NCI-H1417 (cell line): ENCODE measurements at regions not wholly inside any gene's neighbourhood (a gene's known extent, or its start where the extent isn't known, plus 50 kb on each side); places are given as distances from the start of the nearest gene placed in this dataset.
"Not testable (repeated sequence)": the region's sequence is repeated elsewhere in the genome, so short reads cannot be mapped to it uniquely, and the experiment has no call there.

Experiments used
- DNase-seq, 3 experiments: peaks; one replicate each; lab custom pipeline; 2025; lab: John Stamatoyannopoulos, UW

DNA sequence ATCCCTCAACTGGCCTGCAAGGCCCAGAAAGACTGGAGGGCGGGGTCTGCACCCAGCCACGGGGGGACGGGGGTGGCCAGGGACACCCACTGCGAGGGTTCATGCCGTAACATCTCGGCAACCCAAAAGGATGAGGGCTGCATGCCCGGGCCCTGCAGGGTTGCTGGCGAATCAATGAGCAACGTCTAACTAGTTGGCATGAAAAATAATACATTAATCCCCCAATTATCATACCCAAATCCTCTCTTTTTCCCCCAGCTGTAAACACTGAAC, 232.2 kb downstream of the TUBA3C start:
- DNase-seq = no peak

DNA sequence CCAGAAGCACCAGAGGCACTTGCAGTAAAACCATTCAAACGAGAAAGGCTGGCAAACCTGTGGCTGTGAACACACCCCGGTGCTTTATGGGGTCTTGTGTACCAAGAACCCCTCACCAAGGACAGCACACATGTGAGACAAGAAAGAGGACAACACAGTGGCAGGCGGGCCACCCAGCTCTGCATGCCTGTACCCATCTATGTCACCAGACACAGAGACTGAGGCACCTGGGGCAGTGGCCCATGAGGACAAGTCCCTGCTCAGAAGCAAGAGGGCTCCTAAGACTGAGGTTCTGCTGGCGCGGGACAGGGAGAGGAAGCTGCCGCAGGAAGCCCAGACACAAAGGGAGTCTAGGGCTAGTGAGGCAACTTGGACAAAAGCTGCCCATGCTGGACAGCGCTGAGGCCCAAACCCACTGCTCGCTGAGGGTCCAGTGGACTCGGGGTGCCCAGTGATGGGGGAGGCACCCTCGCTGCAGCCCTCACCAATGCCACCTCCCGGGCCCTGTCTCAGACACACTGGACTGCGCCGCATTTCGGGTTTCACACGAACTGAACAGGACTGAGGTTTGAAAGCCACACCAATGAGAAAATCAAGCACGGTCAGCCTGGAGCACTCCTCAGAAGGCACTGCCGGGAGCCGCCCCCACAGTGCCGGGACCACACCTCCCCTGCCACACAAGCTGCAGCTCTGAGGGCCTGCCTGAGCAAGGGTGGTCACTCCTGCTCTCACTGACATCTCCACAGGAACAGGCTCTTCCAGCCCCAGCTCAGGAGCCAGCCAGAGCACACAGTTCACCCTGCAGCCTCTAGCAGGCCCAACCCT, 232.7 kb downstream of the TUBA3C start:
- DNase-seq = no peak

DNA sequence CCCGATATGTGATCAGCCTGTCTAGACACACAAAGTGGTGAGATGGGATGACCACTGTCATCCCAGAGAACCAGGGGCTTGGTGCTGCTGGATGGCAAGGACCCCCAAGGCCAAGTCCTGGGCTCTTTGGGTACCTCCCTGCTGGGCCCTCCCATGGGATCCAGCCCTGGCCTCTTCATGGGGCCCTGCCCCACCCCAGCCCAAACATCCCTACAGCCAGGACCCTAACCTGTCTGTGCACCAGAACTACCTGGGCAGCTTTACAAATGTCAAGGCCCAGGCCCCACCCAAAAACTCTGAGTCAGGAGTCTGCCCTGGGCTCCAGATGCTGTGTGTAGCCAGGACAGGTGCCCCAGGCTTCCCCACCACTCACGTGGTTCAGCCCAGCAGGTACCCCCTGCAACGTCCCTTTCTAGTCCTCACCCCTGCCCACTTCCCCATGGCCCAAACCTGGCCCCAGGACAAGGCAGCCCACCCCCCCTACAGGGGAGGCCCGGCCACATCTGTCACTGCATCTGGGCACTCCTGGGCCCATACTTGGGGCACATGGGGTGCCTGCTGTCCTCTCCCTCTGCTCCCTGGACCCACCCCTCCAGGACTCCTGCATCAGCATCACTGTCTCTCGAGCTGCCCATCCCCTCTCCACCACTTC, 233.5 kb downstream of the TUBA3C start:
- DNase-seq = no peak

DNA sequence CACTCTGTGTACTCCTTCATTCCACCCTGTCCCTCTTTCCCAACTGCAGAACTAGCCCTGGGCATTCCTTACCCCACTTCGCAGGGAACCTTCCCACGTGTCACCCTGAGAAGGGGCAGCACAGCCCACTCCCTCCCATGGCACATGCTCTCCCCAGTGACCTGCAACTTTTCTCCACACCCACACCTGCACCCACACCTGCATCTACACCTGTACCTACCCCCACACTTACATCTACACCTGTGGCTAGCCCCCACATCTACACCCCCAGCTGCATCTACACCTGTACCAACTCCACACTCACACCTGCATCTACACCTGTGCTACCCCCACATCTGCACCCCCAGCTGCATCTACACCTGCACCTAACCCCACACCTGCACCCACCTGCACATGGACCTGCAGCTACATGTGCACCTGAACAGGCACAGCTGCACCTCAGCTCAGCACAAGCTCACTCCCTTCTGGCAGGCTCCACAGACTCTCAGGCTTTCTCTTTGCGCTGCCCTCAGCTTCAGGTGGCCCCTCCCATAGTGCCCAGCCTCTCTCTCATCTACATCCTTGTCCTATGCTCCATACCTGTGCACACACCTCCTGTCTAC, 234.1 kb downstream of the TUBA3C start:
- DNase-seq = no peak

DNA sequence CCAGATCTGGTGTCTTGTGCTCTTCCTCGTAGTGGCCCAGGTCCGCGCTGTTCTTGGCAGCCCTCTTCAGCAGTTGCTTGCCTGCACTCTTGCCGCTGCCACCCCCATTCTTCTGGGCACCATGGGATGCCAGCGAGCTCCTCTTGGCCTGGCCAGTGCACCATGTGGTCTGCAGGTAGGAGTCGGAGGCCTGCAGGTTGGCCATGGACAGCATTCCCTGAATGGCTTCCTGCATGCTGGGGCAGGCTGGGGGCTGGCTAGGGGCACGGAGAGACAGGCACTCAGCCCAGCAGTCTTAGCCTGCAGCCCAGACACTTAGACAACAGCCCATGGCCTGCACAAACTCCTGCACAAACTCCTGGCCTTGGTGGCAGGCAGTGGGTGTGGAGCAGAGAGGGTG, 234.9 kb downstream of the TUBA3C start:
- DNase-seq = no peak

DNA sequence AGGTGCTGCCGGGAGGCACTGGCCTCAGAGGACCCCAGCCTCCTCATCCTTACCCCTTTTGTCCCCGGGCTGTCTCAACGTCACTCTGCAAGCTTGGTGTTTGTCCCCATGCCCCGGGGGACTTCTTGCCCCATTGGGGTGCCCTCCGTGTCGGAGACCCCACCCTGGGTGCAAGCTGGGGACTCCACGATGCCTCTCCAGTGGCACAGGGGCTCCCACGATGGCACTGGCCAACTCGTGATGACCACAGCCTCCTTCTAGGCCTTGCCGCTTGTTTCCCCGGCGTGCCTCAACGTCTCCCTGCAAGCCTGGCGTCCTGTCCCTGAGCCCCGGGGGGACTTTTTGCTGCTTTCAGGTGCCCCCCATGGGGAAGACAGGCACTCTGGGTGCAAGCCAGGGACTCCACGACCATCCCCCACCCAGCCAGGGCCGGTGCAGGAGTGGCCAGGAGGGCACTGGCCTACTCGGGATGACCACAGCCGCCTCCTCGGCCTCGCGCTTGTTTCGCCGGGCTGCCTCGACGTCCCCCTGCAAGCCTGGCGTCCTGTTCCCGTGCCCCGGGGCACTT, 237.0 kb downstream of the TUBA3C start:
- DNase-seq = no peak

DNA sequence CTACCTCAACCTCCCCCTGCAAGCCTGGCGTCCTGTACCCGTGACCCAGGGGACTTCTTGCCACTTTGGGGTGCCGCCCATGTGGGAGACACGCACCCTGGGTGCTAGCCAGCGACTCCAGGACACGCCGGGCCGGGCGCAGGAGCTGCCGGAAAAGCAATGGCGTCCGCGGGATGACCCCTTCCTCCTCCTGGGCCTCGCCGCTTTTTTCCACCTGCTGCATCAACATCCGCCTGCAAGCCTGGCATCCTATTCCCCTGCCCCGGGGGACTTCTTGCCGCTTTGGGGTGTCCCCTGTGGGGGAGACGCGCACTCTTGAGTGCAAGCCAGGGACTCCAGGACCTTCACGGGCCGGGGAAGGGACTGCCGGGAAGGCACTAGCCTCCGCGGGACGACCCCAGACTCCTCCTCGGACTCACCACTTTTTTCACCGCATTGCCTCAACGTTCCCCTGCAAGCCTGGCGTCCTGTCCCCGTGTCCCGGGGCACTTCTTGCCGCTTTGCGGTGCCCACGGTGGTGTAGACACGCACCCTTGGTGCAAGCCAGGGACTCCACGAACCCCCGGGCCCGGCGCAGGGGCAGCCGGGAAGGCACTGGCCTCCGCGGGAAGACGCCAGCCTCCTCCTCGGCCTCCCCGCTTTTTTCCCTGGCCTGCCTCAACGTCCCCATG, 237.8 kb downstream of the TUBA3C start:
- no peak for DNase-seq

DNA sequence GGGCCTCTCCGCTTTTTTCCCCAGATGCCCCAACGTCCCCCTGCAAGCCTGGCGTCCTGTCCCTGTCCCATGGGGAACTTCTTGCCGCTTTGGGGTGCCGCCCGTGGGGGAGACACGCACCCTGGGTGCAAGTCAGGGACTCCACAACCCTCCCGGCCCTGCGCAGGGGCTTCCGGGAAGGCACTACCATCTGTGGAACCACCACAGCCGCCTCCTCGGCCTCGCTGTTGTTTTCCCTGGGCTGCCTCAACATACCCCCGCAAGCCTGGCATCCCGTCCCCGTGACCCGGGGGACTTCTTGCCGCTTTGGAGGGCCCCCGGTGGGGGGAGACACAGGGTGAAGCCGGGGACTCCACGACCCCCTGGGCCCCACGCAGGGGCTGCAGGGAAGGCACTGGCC, 238.4 kb downstream of the TUBA3C start:
- no peak for DNase-seq

DNA sequence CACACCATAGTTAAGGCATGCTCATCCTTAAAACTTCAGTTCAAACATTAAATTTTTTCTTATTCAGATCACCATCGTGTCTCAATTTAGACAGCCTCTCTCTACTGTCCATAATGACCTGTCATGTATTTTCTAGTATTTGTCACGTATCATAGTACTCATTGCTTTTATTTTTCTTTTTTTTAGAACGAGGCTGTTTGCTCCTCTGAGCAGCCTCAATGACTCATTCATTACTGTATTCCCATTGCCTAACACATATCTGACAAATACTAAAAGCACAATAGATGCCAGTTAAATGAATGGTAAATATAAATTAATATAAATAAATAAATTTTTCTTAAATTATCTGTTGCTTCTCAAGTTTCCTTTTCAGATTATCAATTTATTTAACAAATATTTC, 245.5 kb downstream of the TUBA3C start:
- DNase-seq = no peak

DNA sequence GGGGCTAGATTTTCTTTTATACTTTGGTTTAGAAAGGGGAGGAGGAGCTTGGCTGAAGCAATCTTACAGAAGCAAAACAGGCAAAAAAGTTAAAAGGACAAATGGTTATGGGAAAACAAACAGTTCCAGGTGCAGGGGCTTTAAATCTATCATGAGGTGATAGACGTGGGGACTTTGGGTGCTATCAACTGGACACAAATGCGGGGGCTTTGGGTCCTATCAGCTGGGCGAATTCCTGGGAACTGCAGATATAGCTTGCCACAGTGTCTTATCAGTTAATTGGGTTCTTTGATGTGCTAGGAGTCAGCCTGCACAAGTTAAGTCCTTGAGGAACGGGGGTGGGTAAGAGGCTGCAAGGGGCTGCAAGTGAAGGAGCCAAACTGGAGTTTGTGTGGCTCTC, 260.6 kb downstream of the TUBA3C start:
- no peak for DNase-seq

DNA sequence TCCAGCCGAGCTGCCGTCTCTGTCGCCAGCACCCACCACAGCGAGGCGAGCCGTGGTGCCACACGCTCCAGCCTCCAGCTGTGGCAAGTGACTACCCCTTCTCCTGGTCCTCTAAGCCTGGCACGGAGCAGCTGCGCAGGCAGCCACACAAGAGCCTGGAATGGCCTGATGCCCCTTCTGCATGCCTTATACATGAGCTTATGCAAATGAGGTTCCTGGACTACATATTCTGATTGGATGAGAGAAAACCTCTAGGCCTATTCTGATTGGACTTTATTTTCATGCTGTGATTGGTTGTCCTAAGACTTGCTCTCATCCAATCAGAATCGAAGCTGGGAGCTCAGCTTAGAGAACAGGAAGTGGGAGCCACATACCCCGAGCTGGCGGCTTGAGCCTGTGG, 276.5 kb downstream of the TUBA3C start:
- not testable (repeated sequence) for DNase-seq

DNA sequence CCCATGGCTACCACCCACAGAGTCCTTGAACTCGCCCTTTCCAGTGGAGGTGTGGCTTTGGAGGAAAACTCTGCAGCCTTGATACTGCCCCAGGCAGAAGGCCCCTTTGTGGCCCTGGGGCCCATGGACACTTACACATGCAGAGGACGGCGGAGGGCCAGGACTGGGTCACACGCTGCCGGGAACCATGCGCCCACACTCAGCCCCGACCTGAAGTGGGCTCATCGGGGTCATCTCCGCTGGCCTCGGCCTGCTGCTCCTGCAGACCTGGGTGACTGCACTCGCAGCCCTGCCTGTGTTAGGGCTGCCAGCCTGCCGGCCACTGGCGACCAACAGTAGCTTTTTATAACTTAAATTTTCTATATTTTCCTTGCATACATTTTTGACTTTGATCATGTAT, 286.2 kb downstream of the TUBA3C start:
- DNase-seq = not testable (repeated sequence)

DNA sequence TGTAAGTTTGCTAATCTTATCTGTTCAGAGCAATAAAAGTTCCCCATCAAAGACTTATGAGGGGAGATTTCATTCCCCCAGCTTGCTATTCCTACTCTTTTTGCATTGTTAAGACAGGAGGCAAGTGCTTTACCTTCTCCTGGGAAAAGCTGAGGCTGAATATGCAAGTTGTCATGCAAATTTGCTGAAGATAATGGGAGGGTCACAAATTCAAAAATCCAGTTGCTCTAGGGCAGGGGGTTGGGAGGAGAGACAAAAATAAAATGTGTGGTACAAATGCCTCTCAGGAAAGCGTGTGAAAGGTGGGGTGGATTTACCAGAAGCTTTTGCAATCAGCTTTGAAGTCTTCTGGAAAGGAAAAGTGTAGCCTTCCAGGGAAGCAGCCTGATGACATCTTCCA, 290.4 kb downstream of the TUBA3C start:
- not testable (repeated sequence) for DNase-seq

DNA sequence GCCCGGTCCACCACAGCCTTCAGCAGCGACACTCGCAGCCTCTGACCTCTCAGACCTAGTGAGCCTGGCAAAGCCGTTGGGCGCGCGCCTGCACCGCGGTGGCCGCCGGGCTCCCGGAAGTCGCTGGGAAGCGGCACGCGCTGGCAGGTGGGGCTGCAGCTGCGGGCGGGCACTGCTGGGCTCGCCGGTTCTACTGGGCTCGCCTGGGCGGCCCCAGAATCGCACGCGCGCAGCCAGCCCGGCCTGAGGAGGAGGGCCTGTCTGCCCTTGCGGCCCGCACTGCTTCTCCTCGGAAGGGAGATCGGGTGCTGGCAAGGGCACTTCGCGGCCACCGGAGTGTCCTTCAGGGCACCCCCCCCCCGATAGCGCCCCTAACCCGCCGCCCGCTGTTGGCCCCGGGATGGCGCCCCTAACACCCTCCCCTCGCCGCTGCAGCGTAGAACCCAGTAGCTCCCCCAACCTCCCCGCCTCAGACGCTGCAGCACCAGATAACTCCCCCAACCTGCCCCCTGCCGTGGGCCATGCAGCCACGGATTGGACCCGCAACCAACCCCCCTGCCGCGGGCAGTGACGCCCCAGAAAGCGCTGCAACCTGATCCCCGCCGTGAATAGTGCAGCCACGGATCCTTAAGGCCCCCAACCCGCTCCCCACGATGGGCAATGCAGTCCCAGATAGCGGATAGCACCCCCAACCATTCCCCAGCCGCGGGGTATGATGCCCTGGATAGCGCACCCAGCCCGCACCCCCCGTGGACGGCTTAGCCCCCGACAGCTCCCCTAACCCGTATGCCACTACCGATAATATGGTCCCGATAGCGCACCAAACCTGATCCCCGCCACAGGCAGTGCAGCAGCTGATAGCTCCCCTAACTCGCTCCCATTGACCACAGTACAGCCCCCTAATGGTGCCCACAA, 306.5 kb downstream of the TUBA3C start:
- not testable (repeated sequence) for DNase-seq

DNA sequence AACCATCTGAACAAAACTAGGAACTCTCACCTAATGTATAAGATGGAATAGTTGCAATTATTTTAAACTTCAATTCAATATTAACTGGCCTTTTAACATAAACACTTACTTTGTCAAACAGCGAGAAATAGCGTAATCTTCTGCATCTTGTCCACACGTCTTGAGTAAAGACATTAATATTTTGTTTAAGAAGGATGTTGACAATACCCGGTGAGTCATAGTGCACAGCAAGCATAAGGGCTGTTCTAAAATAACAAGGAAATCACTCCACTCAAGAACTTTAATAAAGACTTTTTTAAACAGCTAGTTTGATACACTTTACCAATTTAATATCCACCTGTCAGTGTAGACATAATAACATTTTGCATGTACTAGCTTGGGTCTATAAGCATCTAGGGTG, 311.1 kb downstream of the TUBA3C start:
- not testable (repeated sequence) for DNase-seq

DNA sequence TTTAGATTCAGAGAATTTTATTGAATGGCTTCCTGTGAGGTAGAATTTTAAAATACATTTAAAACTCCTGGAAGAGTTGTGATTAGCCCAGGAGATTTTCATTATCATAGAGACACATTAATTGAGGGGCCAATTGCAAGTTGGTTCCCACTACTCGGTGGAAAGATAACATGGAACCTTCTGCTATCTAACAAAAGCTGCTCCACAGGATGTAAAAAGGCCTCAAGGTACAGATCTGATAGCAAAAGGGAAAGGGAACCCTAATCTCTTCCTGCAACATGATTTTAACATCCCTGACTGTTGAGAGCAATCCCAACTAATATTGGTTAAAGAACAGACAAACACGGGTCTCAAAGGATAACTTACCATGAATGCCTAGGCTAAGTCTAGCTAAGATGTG, 312.3 kb downstream of the TUBA3C start:
- DNase-seq = not testable (repeated sequence)

DNA sequence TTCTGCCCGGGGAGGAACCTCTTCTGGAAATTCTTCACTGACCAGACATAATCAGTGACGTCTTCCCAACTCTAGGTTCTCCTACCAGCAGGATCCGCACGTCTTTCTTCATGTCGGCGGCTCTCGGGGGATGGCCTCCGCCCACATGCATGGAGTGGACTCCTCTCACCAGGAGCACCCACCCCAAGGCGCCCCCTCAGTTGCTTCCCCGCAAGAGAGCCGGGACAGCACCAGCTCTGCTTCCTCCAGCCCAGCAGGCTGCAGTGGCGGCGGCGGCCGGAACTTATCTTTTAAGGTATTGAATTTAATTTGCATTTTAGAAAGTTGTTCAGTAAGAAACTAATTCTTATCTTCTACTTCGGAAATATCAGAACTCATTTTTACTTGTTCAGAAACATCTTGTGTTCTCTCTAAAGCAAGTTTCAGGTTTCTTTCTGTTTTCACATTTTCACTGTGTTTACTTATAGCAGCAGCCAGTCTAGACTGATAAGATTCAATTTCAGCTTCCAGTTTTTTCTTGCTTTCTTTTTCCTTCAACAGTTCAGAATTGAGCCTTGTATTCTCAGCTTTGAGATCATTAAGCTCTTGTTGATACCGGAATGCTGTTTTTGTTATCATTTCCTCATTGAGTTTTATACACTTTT, 343.5 kb downstream of the TUBA3C start:
- not testable (repeated sequence) for DNase-seq

DNA sequence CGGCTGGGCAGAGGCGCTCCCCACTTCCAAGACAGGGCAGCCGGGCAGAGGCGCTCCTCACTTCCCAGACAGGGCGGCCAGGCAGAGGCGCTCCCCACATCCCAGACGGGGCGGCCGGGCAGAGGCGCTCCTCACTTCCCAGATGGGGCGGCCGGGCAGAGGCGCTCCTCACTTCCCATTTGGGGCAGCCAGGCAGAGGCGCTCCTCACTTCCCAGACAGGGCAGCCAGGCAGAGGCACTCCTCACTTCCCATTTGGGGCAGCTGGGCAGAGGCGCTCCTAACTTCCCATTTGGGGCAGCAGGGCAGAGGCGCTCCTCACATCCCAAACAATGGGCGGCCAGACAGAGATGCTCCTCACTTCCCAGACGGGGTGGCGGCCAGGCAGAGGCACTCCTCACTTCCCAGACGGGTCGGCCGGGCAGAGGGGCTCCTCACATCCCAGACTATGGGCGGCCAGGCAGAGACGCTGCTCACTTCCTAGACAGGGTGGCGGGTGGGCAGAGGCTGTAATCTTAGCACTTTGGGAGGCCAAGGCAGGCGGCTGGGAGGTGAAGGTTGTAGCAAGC, 344.4 kb downstream of the TUBA3C start:
- not testable (repeated sequence) for DNase-seq

DNA sequence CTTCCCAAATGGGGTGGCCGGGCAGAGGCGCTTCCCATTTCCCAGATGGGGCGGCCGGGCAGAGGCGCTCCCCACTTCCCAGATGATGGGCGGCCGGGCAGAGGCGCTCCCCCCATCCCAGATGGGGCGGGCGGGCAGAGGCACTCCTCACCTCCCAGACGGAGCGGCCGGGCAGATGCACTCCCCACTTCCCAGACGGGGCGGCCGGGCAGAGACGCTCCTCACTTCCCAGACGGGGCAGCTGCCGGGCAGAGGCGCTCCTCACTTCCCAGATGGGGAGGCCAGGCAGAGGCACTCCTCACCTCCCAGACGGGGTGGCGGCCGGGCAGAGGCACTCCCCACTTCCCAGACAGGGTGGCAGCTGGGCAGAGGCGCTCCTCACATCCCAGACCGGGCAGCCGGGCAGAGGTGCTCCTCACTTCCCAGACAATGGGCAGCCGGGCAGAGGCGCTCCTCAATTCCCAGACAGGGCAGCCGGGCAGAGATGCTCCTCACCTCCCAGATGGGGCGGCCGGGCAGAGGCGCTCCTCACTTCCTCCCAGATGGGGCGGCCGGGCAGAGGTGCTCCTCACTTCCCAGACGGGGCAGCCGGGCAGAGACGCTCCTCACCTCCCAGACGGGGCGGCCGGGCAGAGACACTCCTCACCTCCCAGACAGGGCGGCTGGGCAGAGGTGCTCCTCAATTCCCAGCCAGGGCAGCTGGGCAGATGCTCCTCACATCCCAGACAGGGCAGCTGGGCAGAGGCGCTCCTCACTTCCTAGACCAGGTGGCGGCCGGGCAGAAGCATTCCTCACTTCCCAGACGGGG, 345.0 kb downstream of the TUBA3C start:
- not testable (repeated sequence) for DNase-seq

DNA sequence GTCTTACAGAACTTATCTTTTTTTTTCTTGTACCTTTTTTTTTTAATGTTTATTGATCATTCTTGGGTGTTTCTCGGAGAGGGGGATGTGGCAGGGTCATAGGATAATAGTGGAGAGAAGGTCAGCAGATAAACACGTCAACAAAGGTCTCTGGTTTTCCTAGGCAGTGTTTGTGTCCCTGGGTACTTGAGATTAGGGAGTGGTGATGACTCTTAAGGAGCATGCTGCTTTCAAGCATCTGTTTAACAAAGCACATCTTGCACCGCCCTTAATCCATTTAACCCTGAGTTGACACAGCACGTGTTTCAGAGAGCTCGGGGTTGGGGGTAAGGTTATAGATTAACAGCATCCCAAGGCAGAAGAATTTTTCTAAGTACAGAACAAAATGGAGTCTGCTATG, 345.9 kb downstream of the TUBA3C start:
- DNase-seq = not testable (repeated sequence)
